Upper lobe of right lung (tissue), 1 donor: ENCODE measurements at regions not wholly inside any gene's neighbourhood (a gene's known extent, or its start where the extent isn't known, plus 50 kb on each side); places are given as distances from the start of the nearest gene placed in this dataset.

ENCODE experiments used
- ATAC-seq: fragments of 200-7000 bp; cut with Tn5 transposase; one replicate; pipeline ENCODE4 v1.9.1; 2020; ENCODE audit warnings: mild to moderate bottlenecking, moderate library complexity
- DNase-seq: peaks from one replicate; pipeline ENCODE4 v3.0.0-alpha.2; 2020
- H3K27ac ChIP-seq: fragments of 200-600 bp; one replicate; pipeline ENCODE4 v1.8.0; 2022
- H3K27me3 ChIP-seq: fragments of 200-600 bp; one replicate; pipeline ENCODE4 v1.8.0; 2022; ENCODE audit warnings: mild to moderate bottlenecking
- H3K36me3 ChIP-seq: fragments of 200-600 bp; one replicate; pipeline ENCODE4 v1.8.0; 2022
- H3K4me1 ChIP-seq: fragments of 200-600 bp; one replicate; pipeline ENCODE4 v1.8.0; 2022
- H3K4me3 ChIP-seq: fragments of 200-600 bp; one replicate; pipeline ENCODE4 v1.8.0; 2022; ENCODE audit warnings: mild to moderate bottlenecking
- H3K9me3 ChIP-seq: fragments of 200-600 bp; one replicate; pipeline ENCODE4 v1.8.0; 2022
- CTCF ChIP-seq: fragments of 200-600 bp; IDR thresholded peaks from one replicate; pipeline ENCODE4 v1.8.0; 2022; ENCODE audit warnings: antibody characterized with exemption
- intact Hi-C: fragments of 100-400 bp; cut with DNase I; formaldehyde crosslinking; loops from one replicate; pipeline ENCODE4 v1.11.0; 2022
- donor health status: DM: no; HTN: yes; CAD: no; lungs with severe emphysema.

- no peak overlapping the region for H3K27ac ChIP-seq
- intact Hi-C loops: no loop called here
- no peaks in the 10 kb centered on the region for H3K36me3 ChIP-seq
- no peak overlapping the region for H3K4me3 ChIP-seq
- H3K9me3 ChIP-seq: no peaks in the 10 kb centered on the region
- TF ChIP-seq CTCF: no peak
- ATAC-seq: no peak
- H3K4me1 ChIP-seq: no peaks in the 10 kb centered on the region
- DNase-seq: no peak
- H3K27me3 ChIP-seq: no peaks in the 10 kb centered on the region
Observed at GRCh38 chr4:115938764-115939443, 825.5 kb upstream of the NDST4 start.

GRCh38 chr4:115929373-115929772 lies 816.0 kb upstream of the NDST4 start:
- DNase-seq (no peak), ATAC-seq (no peak)
- H3K27me3 ChIP-seq: no peaks in the 10 kb centered on the region
- H3K4me3 ChIP-seq: no peak overlapping the region
- no peaks in the 10 kb centered on the region for H3K36me3 ChIP-seq
- H3K4me1 ChIP-seq: no peaks in the 10 kb centered on the region
- H3K27ac ChIP-seq: no peak overlapping the region
- intact Hi-C loops: no loop called here
- no peaks in the 10 kb centered on the region for H3K9me3 ChIP-seq
- TF ChIP-seq CTCF: no peak

GRCh38 chr4:115927382-115927781 lies 814.0 kb upstream of the NDST4 start:
- TF ChIP-seq CTCF: no peak
- Histone ChIP-seq H3K27ac (no peak overlapping the region), H3K36me3 (no peaks in the 10 kb centered on the region), H3K27me3 (no peaks in the 10 kb centered on the region), H3K9me3 (no peaks in the 10 kb centered on the region), H3K4me1 (no peaks in the 10 kb centered on the region), H3K4me3 (no peak overlapping the region)
- ATAC-seq (no peak), DNase-seq (no peak)
- intact Hi-C loops: no loop called here

- no peak for TF ChIP-seq CTCF
- H3K27me3 ChIP-seq: no peaks in the 10 kb centered on the region
- H3K4me3 ChIP-seq: no peak overlapping the region
- no peak overlapping the region for H3K27ac ChIP-seq
- H3K9me3 ChIP-seq: no peaks in the 10 kb centered on the region
- DNase-seq: no peak
- H3K36me3 ChIP-seq: no peaks in the 10 kb centered on the region
- no peaks in the 10 kb centered on the region for H3K4me1 ChIP-seq
- ATAC-seq: no peak
- intact Hi-C loops: no loop called here
Observed at GRCh38 chr4:115923152-115923551, 809.7 kb upstream of the NDST4 start.

- no peak for TF ChIP-seq CTCF
- H3K27me3 ChIP-seq: no peaks in the 10 kb centered on the region
- intact Hi-C loops: no loop called here
- no peaks in the 10 kb centered on the region for H3K9me3 ChIP-seq
- no peaks in the 10 kb centered on the region for H3K36me3 ChIP-seq
- DNase-seq: no peak
- H3K4me3 ChIP-seq: no peak overlapping the region
- no peak for ATAC-seq
- H3K27ac ChIP-seq: no peak overlapping the region
- no peaks in the 10 kb centered on the region for H3K4me1 ChIP-seq
Observed at GRCh38 chr4:115920637-115921036, 807.2 kb upstream of the NDST4 start.

- Histone ChIP-seq H3K4me3 (no peak overlapping the region), H3K36me3 (no peaks in the 10 kb centered on the region), H3K9me3 (no peaks in the 10 kb centered on the region), H3K4me1 (no peaks in the 10 kb centered on the region), H3K27me3 (no peaks in the 10 kb centered on the region), H3K27ac (no peak overlapping the region)
- no peak for TF ChIP-seq CTCF
- no peak for ATAC-seq
- intact Hi-C loops: no loop called here
- DNase-seq: no peak
Observed at GRCh38 chr4:115918149-115918548, 804.7 kb upstream of the NDST4 start.
